Chondrocyte (in vitro differentiated cells): ENCODE measurements at regions not wholly inside any gene's neighbourhood (a gene's known extent, or its start where the extent isn't known, plus 50 kb on each side); places are given as distances from the start of the nearest gene placed in this dataset.

Experiments used
- DNase-seq: peaks from one replicate; pipeline ENCODE4 v3.0.0; 2021; ENCODE audit warnings: mixed read lengths, low spot score
- H3K27ac Mint-ChIP-seq: one replicate; pipeline ENCODE4 v1.8.0; 2021; ENCODE audit warnings: mild to moderate bottlenecking, moderate library complexity, mixed read lengths; ENCODE audit not compliant: unreplicated experiment
- H3K27me3 Mint-ChIP-seq: 2 replicates; pipeline ENCODE4 v1.8.0; 2021; ENCODE audit warnings: low read depth, mixed read lengths
- H3K36me3 Mint-ChIP-seq: 2 replicates; pipeline ENCODE4 v1.8.0; 2021; ENCODE audit warnings: low read depth, mixed read lengths
- H3K4me1 Mint-ChIP-seq: 2 replicates; pipeline ENCODE4 v1.8.0; 2021; ENCODE audit warnings: low read depth, mild to moderate bottlenecking, mixed read lengths
- H3K4me3 Mint-ChIP-seq: one replicate; pipeline ENCODE4 v1.8.0; 2021; ENCODE audit warnings: mild to moderate bottlenecking, moderate library complexity, mixed read lengths; ENCODE audit not compliant: unreplicated experiment
- H3K9me3 Mint-ChIP-seq: 2 replicates; pipeline ENCODE4 v1.8.0; 2021; ENCODE audit warnings: low read depth, mixed read lengths
- TF ChIP-seq, protein P1 (sequence below): fragments of 200-600 bp; sonication (generic); IDR thresholded peaks from 2 replicates; pipeline ENCODE4 v1.5.0; 2021; ENCODE audit warnings: antibody characterized with exemption, mild to moderate bottlenecking, moderate library complexity

DNA sequence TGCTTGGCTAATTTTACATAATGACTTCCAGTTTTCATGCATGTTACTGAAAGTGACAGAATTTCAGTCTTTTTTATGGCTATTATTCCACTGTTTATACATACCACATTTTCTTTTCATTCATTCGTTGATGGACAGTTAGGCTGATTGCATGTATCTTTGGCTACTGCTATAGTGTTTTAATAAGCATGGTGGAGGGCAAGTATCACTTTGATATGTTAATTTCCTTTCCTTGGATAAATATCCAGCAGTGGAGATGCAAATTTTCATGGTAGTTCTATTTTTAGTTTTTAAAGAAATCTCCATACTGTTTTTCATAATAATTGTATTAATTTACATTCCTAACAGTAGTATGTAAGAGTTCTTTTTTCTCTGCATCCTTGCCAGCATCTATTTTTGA lies 297.9 kb downstream of the PRR16 start:
- Mint-ChIP-seq H3K36me3 (no peaks in the 10 kb centered on the region), H3K9me3 (peaks cover 8% of the 10 kb centered on the region), H3K27ac (no peak overlapping the region), H3K4me1 (peaks cover 13% of the 10 kb centered on the region), H3K27me3 (no peaks in the 10 kb centered on the region), H3K4me3 (no peak overlapping the region)
- TF ChIP-seq, protein P1, sequence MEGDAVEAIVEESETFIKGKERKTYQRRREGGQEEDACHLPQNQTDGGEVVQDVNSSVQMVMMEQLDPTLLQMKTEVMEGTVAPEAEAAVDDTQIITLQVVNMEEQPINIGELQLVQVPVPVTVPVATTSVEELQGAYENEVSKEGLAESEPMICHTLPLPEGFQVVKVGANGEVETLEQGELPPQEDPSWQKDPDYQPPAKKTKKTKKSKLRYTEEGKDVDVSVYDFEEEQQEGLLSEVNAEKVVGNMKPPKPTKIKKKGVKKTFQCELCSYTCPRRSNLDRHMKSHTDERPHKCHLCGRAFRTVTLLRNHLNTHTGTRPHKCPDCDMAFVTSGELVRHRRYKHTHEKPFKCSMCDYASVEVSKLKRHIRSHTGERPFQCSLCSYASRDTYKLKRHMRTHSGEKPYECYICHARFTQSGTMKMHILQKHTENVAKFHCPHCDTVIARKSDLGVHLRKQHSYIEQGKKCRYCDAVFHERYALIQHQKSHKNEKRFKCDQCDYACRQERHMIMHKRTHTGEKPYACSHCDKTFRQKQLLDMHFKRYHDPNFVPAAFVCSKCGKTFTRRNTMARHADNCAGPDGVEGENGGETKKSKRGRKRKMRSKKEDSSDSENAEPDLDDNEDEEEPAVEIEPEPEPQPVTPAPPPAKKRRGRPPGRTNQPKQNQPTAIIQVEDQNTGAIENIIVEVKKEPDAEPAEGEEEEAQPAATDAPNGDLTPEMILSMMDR, result no peak
- DNase-seq, result no peak

- Mint-ChIP-seq H3K27ac (no peak overlapping the region), H3K36me3 (no peaks in the 10 kb centered on the region), H3K4me3 (no peak overlapping the region), H3K27me3 (peaks cover 2% of the 10 kb centered on the region), H3K4me1 (peaks cover 13% of the 10 kb centered on the region), H3K9me3 (peaks cover 7% of the 10 kb centered on the region)
- TF ChIP-seq, protein P1, result no peak
- DNase-seq, result no peak
These were observed 301.1 kb downstream of the PRR16 start for GRCh38 chr5:120765189-120765588.

- no peak for DNase-seq
- Mint-ChIP-seq H3K27me3 (peaks cover 5% of the 10 kb centered on the region), H3K4me3 (no peak overlapping the region), H3K27ac (no peak overlapping the region), H3K9me3 (peaks cover 7% of the 10 kb centered on the region), H3K36me3 (no peaks in the 10 kb centered on the region), H3K4me1 (peaks cover 13% of the 10 kb centered on the region)
- TF ChIP-seq, protein P1, result no peak
These were observed 303.2 kb downstream of the PRR16 start for GRCh38 chr5:120767178-120767820.

GRCh38 chr5:120769312-120769872 lies 305.3 kb downstream of the PRR16 start:
- peaks cover 5% of the 10 kb centered on the region for H3K27me3 Mint-ChIP-seq
- peaks cover 4% of the 10 kb centered on the region for H3K9me3 Mint-ChIP-seq
- no peak for DNase-seq
- no peaks in the 10 kb centered on the region for H3K36me3 Mint-ChIP-seq
- H3K4me3 Mint-ChIP-seq, result no peak overlapping the region
- TF ChIP-seq, protein P1, result no peak
- H3K27ac Mint-ChIP-seq, result no peak overlapping the region
- peaks cover 13% of the 10 kb centered on the region for H3K4me1 Mint-ChIP-seq

DNA sequence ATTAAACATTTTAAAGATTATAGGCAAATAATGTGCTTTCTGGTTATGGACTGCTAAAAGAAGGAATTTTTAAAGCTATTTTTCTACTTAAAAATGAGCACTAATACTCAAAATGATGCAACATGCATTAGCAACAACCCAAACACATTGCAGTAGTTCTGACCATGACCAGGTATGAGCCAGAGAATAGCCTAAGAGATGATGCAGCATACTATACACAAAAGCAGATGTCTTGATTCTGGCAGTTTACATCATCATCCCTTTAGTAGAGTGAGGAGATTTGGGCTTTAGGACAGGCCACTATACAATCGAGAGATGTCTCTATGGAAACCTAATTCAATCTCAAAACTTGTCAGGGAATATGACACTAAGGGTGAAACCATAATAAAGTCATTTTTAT lies 307.1 kb downstream of the PRR16 start:
- peaks cover 8% of the 10 kb centered on the region for H3K27me3 Mint-ChIP-seq
- peaks cover 3% of the 10 kb centered on the region for H3K36me3 Mint-ChIP-seq
- peaks cover 4% of the 10 kb centered on the region for H3K9me3 Mint-ChIP-seq
- DNase-seq, result no peak
- no peak overlapping the region for H3K4me3 Mint-ChIP-seq
- H3K27ac Mint-ChIP-seq, result no peak overlapping the region
- H3K4me1 Mint-ChIP-seq, result no peaks in the 10 kb centered on the region
- TF ChIP-seq, protein P1, result no peak
